ENCODE measurements at regions not wholly inside any gene's neighbourhood (a gene's known extent, or its start where the extent isn't known, plus 50 kb on each side); places are given as distances from the start of the nearest gene placed in this dataset.

- DNase-seq, result no peak
Measured at GRCh38 chr15:39149636-39150150, 431.2 kb upstream of the THBS1 start.

GRCh38 chr15:39151545-39151944 lies 429.3 kb upstream of the THBS1 start:
- no peak for DNase-seq

- DNase-seq, result no peak
Measured at GRCh38 chr15:39153058-39153714, 427.7 kb upstream of the THBS1 start.

GRCh38 chr15:39153716-39154115 lies 427.2 kb upstream of the THBS1 start:
- DNase-seq, result no peak

- DNase-seq, result no peak
Measured at GRCh38 chr15:39154227-39154638, 426.6 kb upstream of the THBS1 start.

- no peak for DNase-seq
Measured at GRCh38 chr15:39154776-39155175, 426.1 kb upstream of the THBS1 start.

- DNase-seq, result peak; percentile 78
Measured at GRCh38 chr15:39156166-39156565, 424.7 kb upstream of the THBS1 start.

GRCh38 chr15:39156646-39157250 lies 424.1 kb upstream of the THBS1 start:
- DNase-seq, result no peak

- no peak for DNase-seq
Measured at GRCh38 chr15:39157882-39158281, 423.0 kb upstream of the THBS1 start.

- no peak for DNase-seq
Measured at GRCh38 chr15:39159833-39160232, 421.0 kb upstream of the THBS1 start.

GRCh38 chr15:39161096-39161495 lies 419.8 kb upstream of the THBS1 start:
- no peak for DNase-seq

GRCh38 chr15:39165020-39165706 lies 415.7 kb upstream of the THBS1 start:
- DNase-seq, result no peak

GRCh38 chr15:39167164-39168058 lies 413.5 kb upstream of the THBS1 start:
- DNase-seq, result no peak

GRCh38 chr15:39171944-39172368 lies 408.9 kb upstream of the THBS1 start:
- DNase-seq, result peak; percentile 74

GRCh38 chr15:39172380-39173281 lies 408.2 kb upstream of the THBS1 start:
- DNase-seq, result peak; percentile 57

- no peak for DNase-seq
Measured at GRCh38 chr15:39173426-39173825, 407.5 kb upstream of the THBS1 start.

GRCh38 chr15:39174332-39174731 lies 406.5 kb upstream of the THBS1 start:
- no peak for DNase-seq

GRCh38 chr15:39176030-39176429 lies 404.8 kb upstream of the THBS1 start:
- DNase-seq, result no peak

GRCh38 chr15:39177561-39177960 lies 403.3 kb upstream of the THBS1 start:
- no peak for DNase-seq

GRCh38 chr15:39180030-39180429 lies 400.8 kb upstream of the THBS1 start:
- DNase-seq, result peak; percentile 58

GRCh38 chr15:39180483-39180933 lies 400.4 kb upstream of the THBS1 start:
- peak; percentile 75 for DNase-seq
